SU-DHL-6 (cell line): ENCODE measurements at regions not wholly inside any gene's neighbourhood (a gene's known extent, or its start where the extent isn't known, plus 50 kb on each side); places are given as distances from the start of the nearest gene placed in this dataset.

Experiments
- H2AFZ ChIP-seq: fragments of 200-600 bp; sonication (generic); 2 replicates; pipeline ENCODE4 v1.6.1; 2014; ENCODE audit warnings: low read depth, mild to moderate bottlenecking, moderate library complexity, mixed read lengths, antibody characterized with exemption, low read length; ENCODE audit not compliant: severe bottlenecking
- H3F3A ChIP-seq: fragments of 200-600 bp; shearing (Covaris generic); 2 replicates; pipeline ENCODE4 v1.6.0; 2016; ENCODE audit warnings: antibody characterized with exemption, mild to moderate bottlenecking; ENCODE audit not compliant: insufficient read depth
- H3K27ac ChIP-seq: fragments of 200-600 bp; sonication (generic); 2 replicates; pipeline ENCODE4 v1.5.1; 2016; ENCODE audit warnings: low read depth, mild to moderate bottlenecking, low read length, moderate library complexity, mixed read lengths
- H3K27me3 ChIP-seq: fragments of 200-600 bp; sonication (generic), shearing (Covaris generic); 2 replicates; pipeline ENCODE4 v1.6.0; 2014; ENCODE audit warnings: mild to moderate bottlenecking, low read length
- H3K36me3 ChIP-seq: fragments of 200-600 bp; sonication (generic); 2 replicates; pipeline ENCODE4 v1.6.1; 2014; ENCODE audit warnings: mild to moderate bottlenecking, low read length, mixed read lengths
- H3K4me2 ChIP-seq: fragments of 300-600, 200-600 bp; shearing (Covaris generic), sonication (generic); 2 replicates; pipeline ENCODE4 v1.6.0; 2014; ENCODE audit warnings: low read length, low read depth, mild to moderate bottlenecking; ENCODE audit not compliant: poor library complexity, severe bottlenecking
- H3K4me3 ChIP-seq: fragments of 200-600 bp; sonication (generic); 2 replicates; pipeline ENCODE4 v1.5.1; 2014; ENCODE audit warnings: antibody characterized with exemption, low read length, mild to moderate bottlenecking, mixed read lengths; ENCODE audit not compliant: insufficient read depth, poor library complexity, severe bottlenecking
- H3K79me2 ChIP-seq: fragments of 200-600 bp; sonication (generic); 2 replicates; pipeline ENCODE4 v1.6.1; 2014; ENCODE audit warnings: mild to moderate bottlenecking, low read length, moderate library complexity; ENCODE audit not compliant: insufficient read depth
- H3K9ac ChIP-seq: fragments of 200-600 bp; sonication (generic); 2 replicates; pipeline ENCODE4 v1.7.0; 2014; ENCODE audit warnings: mild to moderate bottlenecking, low read length
- H3K9me2 ChIP-seq: fragments of 200-600 bp; sonication (generic); replicated peaks from 2 replicates; pipeline ENCODE4 v1.6.1; 2014; ENCODE audit warnings: low read length; ENCODE audit not compliant: insufficient read depth
- H3K9me3 ChIP-seq: fragments of 200-600 bp; sonication (generic); 2 replicates; pipeline ENCODE4 v1.6.1; 2014; ENCODE audit warnings: low read length, mixed read lengths; ENCODE audit not compliant: insufficient read depth
- H4K20me1 ChIP-seq: fragments of 200-600 bp; sonication (generic); 2 replicates; pipeline ENCODE4 v1.6.1; 2014; ENCODE audit warnings: low read depth, mild to moderate bottlenecking, antibody characterized with exemption, low read length, moderate library complexity, mixed read lengths
- CTCF ChIP-seq: fragments of 200-600 bp; sonication (generic); IDR thresholded peaks from one replicate; pipeline ENCODE4 v1.5.1; 2017; ENCODE audit warnings: antibody characterized with exemption, mild to moderate bottlenecking, low read length, moderate library complexity; ENCODE audit not compliant: insufficient read depth, poor library complexity, severe bottlenecking
- EZH2phosphoT487 ChIP-seq: fragments of 200-600 bp; sonication (generic), shearing (Covaris generic); conservative IDR thresholded peaks from 2 replicates; pipeline ENCODE4 v1.6.1; 2018; ENCODE audit warnings: mild to moderate bottlenecking, antibody characterized with exemption, low read length, moderate library complexity, mixed read lengths

- TF ChIP-seq CTCF (no peak), EZH2phosphoT487 (no peak)
- no peak overlapping the region for H3K9ac ChIP-seq
- H3K9me2 ChIP-seq = no peaks in the 10 kb centered on the region
- no peak overlapping the region for H3K27ac ChIP-seq
- H3F3A ChIP-seq = no peaks in the 10 kb centered on the region
- no peaks in the 10 kb centered on the region for H3K27me3 ChIP-seq
- H4K20me1 ChIP-seq = no peaks in the 10 kb centered on the region
- H3K4me3 ChIP-seq = no peak overlapping the region
- no peaks in the 10 kb centered on the region for H3K36me3 ChIP-seq
- no peaks in the 10 kb centered on the region for H3K79me2 ChIP-seq
- no peak overlapping the region for H3K4me2 ChIP-seq
- no peaks in the 10 kb centered on the region for H3K9me3 ChIP-seq
- no peak overlapping the region for H2AFZ ChIP-seq
Observed at GRCh38 chr3:20395692-20396091, 209.7 kb upstream of the SGO1 start.

- Histone ChIP-seq H3F3A (no peaks in the 10 kb centered on the region), H2AFZ (no peak overlapping the region), H3K9ac (no peak overlapping the region), H3K9me2 (no peaks in the 10 kb centered on the region), H3K27me3 (no peaks in the 10 kb centered on the region), H3K9me3 (no peaks in the 10 kb centered on the region), H4K20me1 (no peaks in the 10 kb centered on the region), H3K4me3 (no peak overlapping the region), H3K79me2 (no peaks in the 10 kb centered on the region), H3K4me2 (no peak overlapping the region), H3K27ac (no peak overlapping the region), H3K36me3 (no peaks in the 10 kb centered on the region)
- TF ChIP-seq CTCF = no peak
- no peak for TF ChIP-seq EZH2phosphoT487
Observed at GRCh38 chr3:20394243-20394642, 208.2 kb upstream of the SGO1 start.

GRCh38 chr3:20391644-20392043, 205.6 kb upstream of the SGO1 start:
- no peaks in the 10 kb centered on the region for H3K9me3 ChIP-seq
- TF ChIP-seq EZH2phosphoT487 = no peak
- TF ChIP-seq CTCF = no peak
- H3K4me2 ChIP-seq = no peak overlapping the region
- H3K4me3 ChIP-seq = no peak overlapping the region
- H3K36me3 ChIP-seq = no peaks in the 10 kb centered on the region
- no peaks in the 10 kb centered on the region for H4K20me1 ChIP-seq
- no peaks in the 10 kb centered on the region for H3F3A ChIP-seq
- no peak overlapping the region for H3K9ac ChIP-seq
- H3K9me2 ChIP-seq = no peaks in the 10 kb centered on the region; the same call in 1 of the 2 replicates
- no peak overlapping the region for H2AFZ ChIP-seq
- no peaks in the 10 kb centered on the region for H3K27me3 ChIP-seq
- H3K79me2 ChIP-seq = no peaks in the 10 kb centered on the region
- H3K27ac ChIP-seq = no peak overlapping the region
